ENCODE measurements at regions not wholly inside any gene's neighbourhood (a gene's known extent, or its start where the extent isn't known, plus 50 kb on each side); places are given as distances from the start of the nearest gene placed in this dataset.

DNA sequence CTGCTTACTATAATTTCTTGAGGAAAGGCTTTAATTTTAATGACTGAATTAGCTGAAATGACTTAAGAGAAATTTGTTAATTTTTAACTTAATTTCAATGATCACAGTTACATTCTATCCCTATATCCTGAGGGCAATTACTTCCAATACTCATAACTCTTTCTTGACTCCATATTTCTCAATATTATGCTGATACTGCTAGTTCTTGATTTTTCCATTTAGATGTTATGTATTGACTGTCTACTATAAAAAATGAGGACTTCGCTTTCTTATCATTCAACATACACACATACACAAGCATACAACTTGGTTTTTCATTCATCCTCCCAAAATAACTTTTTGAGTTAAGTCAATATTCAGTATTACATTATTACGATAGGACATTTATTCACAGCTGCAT is 176.2 kb downstream of the PHLDA1 start:
- Histone ChIP-seq H3K18ac (ENCODE audit: low read depth, low read length) (no peak overlapping the region), H3K9me3 (ENCODE audit: control insufficient read depth, insufficient read depth, low read length) (no peaks in the 10 kb centered on the region), H3K36me3 (ENCODE audit: control insufficient read depth, insufficient read depth, low read length) (no peaks in the 10 kb centered on the region), H3K4me3 (ENCODE audit: insufficient read depth, low read depth, low read length) (no peak overlapping the region), H2BK20ac (ENCODE audit: low read depth, low read length) (no peak overlapping the region), H3K27me3 (ENCODE audit: control insufficient read depth, insufficient read depth, low read length) (no peaks in the 10 kb centered on the region), H3K27ac (ENCODE audit: insufficient read depth, low read length) (no peak overlapping the region), H2AFZ (replicated peaks; ENCODE audit: low read length, poor library complexity) (no peak overlapping the region), H2AK5ac (ENCODE audit: low read depth, low read length) (no peak overlapping the region), H4K91ac (ENCODE audit: insufficient read depth, low read depth, low read length) (no peak overlapping the region), H3K9ac (ENCODE audit: low read depth, low read length) (no peak overlapping the region), H3K4me1 (ENCODE audit: control insufficient read depth, insufficient read depth, low read length) (peaks cover 9% of the 10 kb centered on the region), H3K4me2 (ENCODE audit: low read depth, low read length) (no peak overlapping the region), H2AK9ac (replicated peaks; ENCODE audit: low read depth, low read length, poor library complexity) (no peak overlapping the region), H3K56ac (ENCODE audit: extremely low read depth, insufficient read depth, low read length) (no peak overlapping the region), H3K14ac (replicated peaks; ENCODE audit: low read depth, low read length) (no peak overlapping the region), H2BK120ac (ENCODE audit: low read depth, low read length) (no peak overlapping the region), H2BK15ac (ENCODE audit: low read depth, low read length) (no peak overlapping the region), H4K5ac (ENCODE audit: low read depth, low read length) (no peak overlapping the region), H4K20me1 (ENCODE audit: insufficient read depth, low read length) (no peaks in the 10 kb centered on the region), H3K9me1 (ENCODE audit: insufficient read depth, low read length) (peaks cover 4% of the 10 kb centered on the region; the same call in 1 of the 2 replicates), H2BK5ac (ENCODE audit: low read depth, low read length, poor library complexity, severe bottlenecking) (no peak overlapping the region), H4K8ac (ENCODE audit: low read depth in 2 of 2, low read length in 2 of 2) (no peak overlapping the region), H3K79me1 (ENCODE audit: low read depth in 1 of 2, low read length in 2 of 2) (no peaks in the 10 kb centered on the region), H3K4ac (ENCODE audit: low read depth, low read length) (no peak overlapping the region), H3K23ac (ENCODE audit: low read depth, low read length) (no peak overlapping the region)
- WGBS, 2 experiments (ENCODE audit: extremely low coverage in 2 of 2, insufficient read length in 1 of 2) = no CpG with 5 or more reads among the region's 2 CpGs
- ATAC-seq (ENCODE audit: low read depth) (no peak), DNase-seq (no peak)
- POLR2A ChIA-PET (ENCODE audit: unreplicated experiment) = no interaction called here
- CTCF ChIA-PET = no interaction called here
- intact Hi-C loops (cut with micrococcal nuclease) (no loop called here), dilution Hi-C loops (cut with HindIII; ENCODE audit: low sequenced_read_pairs, unreplicated experiment) (no loop called here), in situ Hi-C loops (cut with MboI; ENCODE audit: low sequenced_read_pairs) (no loop called here)
- no TSS peak for BruUV-seq (replicated peaks)
- TF ChIP-seq MXI1 (IDR thresholded peaks at IDR 0.05; ENCODE audit: borderline replicate concordance, low read depth, low read length) = no peak
- no peak for TF ChIP-seq MAFK (IDR thresholded peaks at IDR 0.05; ENCODE audit: low read depth, low read length)
- no peak for TF ChIP-seq NFE2L2 (IDR thresholded peaks at IDR 0.05; ENCODE audit: low read depth, low read length)
- no peak for TF ChIP-seq SMC3 (IDR thresholded peaks at IDR 0.05; ENCODE audit: low read depth, low read length)
- TF ChIP-seq, protein P1, sequence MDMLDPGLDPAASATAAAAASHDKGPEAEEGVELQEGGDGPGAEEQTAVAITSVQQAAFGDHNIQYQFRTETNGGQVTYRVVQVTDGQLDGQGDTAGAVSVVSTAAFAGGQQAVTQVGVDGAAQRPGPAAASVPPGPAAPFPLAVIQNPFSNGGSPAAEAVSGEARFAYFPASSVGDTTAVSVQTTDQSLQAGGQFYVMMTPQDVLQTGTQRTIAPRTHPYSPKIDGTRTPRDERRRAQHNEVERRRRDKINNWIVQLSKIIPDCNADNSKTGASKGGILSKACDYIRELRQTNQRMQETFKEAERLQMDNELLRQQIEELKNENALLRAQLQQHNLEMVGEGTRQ (IDR thresholded peaks at IDR 0.05; ENCODE audit: low read depth, low read length) = no peak
- no peak for TF ChIP-seq CHD1 (IDR thresholded peaks at IDR 0.05; ENCODE audit: low read depth, low read length)
